Memory B cell (primary cell): ENCODE measurements at regions not wholly inside any gene's neighbourhood (a gene's known extent, or its start where the extent isn't known, plus 50 kb on each side); places are given as distances from the start of the nearest gene placed in this dataset.

ENCODE experiments used
- ATAC-seq: fragments of 150-1000 bp; cut with Tn5 transposase; 2 replicates; pipeline ENCODE4 v1.10.0; 2021; ENCODE audit warnings: low read depth, mild to moderate bottlenecking, moderate library complexity
- DNase-seq, 2 donors: peaks; one replicate each; pipeline ENCODE4 v3.0.0; 2022; ENCODE audit warnings: low spot score in 2 of 2
- H3K27ac Mint-ChIP-seq: one replicate; pipeline ENCODE4 v1.8.0; 2022; ENCODE audit warnings: mild to moderate bottlenecking, moderate library complexity, mixed read lengths
- H3K27me3 Mint-ChIP-seq: one replicate; pipeline ENCODE4 v1.8.0; 2022; ENCODE audit warnings: mixed read lengths
- H3K36me3 Mint-ChIP-seq: one replicate; pipeline ENCODE4 v1.8.0; 2022; ENCODE audit warnings: mild to moderate bottlenecking, mixed read lengths
- H3K4me1 Mint-ChIP-seq: one replicate; pipeline ENCODE4 v1.8.0; 2022; ENCODE audit warnings: mixed read lengths
- H3K4me3 Mint-ChIP-seq: one replicate; pipeline ENCODE4 v1.8.0; 2022; ENCODE audit warnings: mild to moderate bottlenecking, moderate library complexity, mixed read lengths
- H3K9me3 Mint-ChIP-seq: one replicate; pipeline ENCODE4 v1.8.0; 2022; ENCODE audit warnings: mixed read lengths

GRCh38 chr10:28250782-28251181, 52.1 kb downstream of the MPP7 start:
- Mint-ChIP-seq H3K27me3 (peaks cover 2% of the 10 kb centered on the region), H3K4me1 (peaks cover 2% of the 10 kb centered on the region), H3K9me3 (peaks cover under 1% of the 10 kb centered on the region), H3K36me3 (peaks cover 3% of the 10 kb centered on the region), H3K27ac (no peak overlapping the region), H3K4me3 (no peak overlapping the region)
- ATAC-seq, result peak; percentile 51
- no peak for DNase-seq

- H3K4me3 Mint-ChIP-seq, result no peak overlapping the region
- peaks cover 3% of the 10 kb centered on the region for H3K27me3 Mint-ChIP-seq
- no peak for DNase-seq
- peaks cover 4% of the 10 kb centered on the region for H3K9me3 Mint-ChIP-seq
- no peak overlapping the region for H3K27ac Mint-ChIP-seq
- H3K36me3 Mint-ChIP-seq, result peaks cover 6% of the 10 kb centered on the region
- peaks cover 2% of the 10 kb centered on the region for H3K4me1 Mint-ChIP-seq
- ATAC-seq, result no peak
These were observed 52.5 kb downstream of the MPP7 start for GRCh38 chr10:28250358-28250757.

- peaks cover 4% of the 10 kb centered on the region for H3K9me3 Mint-ChIP-seq
- ATAC-seq, result no peak
- peaks cover 5% of the 10 kb centered on the region for H3K27me3 Mint-ChIP-seq
- H3K27ac Mint-ChIP-seq, result no peak overlapping the region
- peaks cover 12% of the 10 kb centered on the region for H3K36me3 Mint-ChIP-seq
- H3K4me3 Mint-ChIP-seq, result no peak overlapping the region
- no peak for DNase-seq
- H3K4me1 Mint-ChIP-seq, result peaks cover 2% of the 10 kb centered on the region
These were observed 53.4 kb downstream of the MPP7 start for GRCh38 chr10:28249512-28249911.

GRCh38 chr10:28248092-28248491, 54.8 kb downstream of the MPP7 start:
- peaks cover 4% of the 10 kb centered on the region for H3K9me3 Mint-ChIP-seq
- ATAC-seq, result no peak
- no peak overlapping the region for H3K4me3 Mint-ChIP-seq

GRCh38 chr10:28246023-28246422, 56.8 kb downstream of the MPP7 start:
- Mint-ChIP-seq H3K27ac (no peak overlapping the region), H3K4me1 (peaks cover 4% of the 10 kb centered on the region), H3K27me3 (peaks cover 5% of the 10 kb centered on the region), H3K9me3 (peaks cover 4% of the 10 kb centered on the region), H3K36me3 (peaks cover 12% of the 10 kb centered on the region), H3K4me3 (no peak overlapping the region)
- no peak for ATAC-seq
- DNase-seq, result no peak

More at GRCh38 chr10:28248092-28248491, 54.8 kb downstream of the MPP7 start:
- peaks cover 5% of the 10 kb centered on the region for H3K27me3 Mint-ChIP-seq
- no peak overlapping the region for H3K27ac Mint-ChIP-seq
- H3K4me1 Mint-ChIP-seq, result peaks cover 2% of the 10 kb centered on the region
- no peak for DNase-seq
- peaks cover 12% of the 10 kb centered on the region for H3K36me3 Mint-ChIP-seq

- ATAC-seq (no peak), DNase-seq (no peak)
- Mint-ChIP-seq H3K36me3 (peaks cover 12% of the 10 kb centered on the region), H3K27me3 (peaks cover 5% of the 10 kb centered on the region), H3K4me3 (no peak overlapping the region), H3K9me3 (peaks cover 4% of the 10 kb centered on the region), H3K4me1 (peaks cover 4% of the 10 kb centered on the region), H3K27ac (no peak overlapping the region)
These were observed 58.9 kb downstream of the MPP7 start for GRCh38 chr10:28243923-28244322.

GRCh38 chr10:28242555-28243204, 60.2 kb downstream of the MPP7 start:
- Mint-ChIP-seq H3K4me3 (no peak overlapping the region), H3K27ac (no peak overlapping the region), H3K4me1 (peaks cover 2% of the 10 kb centered on the region), H3K9me3 (peaks cover 4% of the 10 kb centered on the region), H3K27me3 (peaks cover 3% of the 10 kb centered on the region), H3K36me3 (peaks cover 12% of the 10 kb centered on the region)
- ATAC-seq (no peak), DNase-seq (no peak)

GRCh38 chr10:28241741-28242399, 61.0 kb downstream of the MPP7 start:
- H3K27me3 Mint-ChIP-seq, result peaks cover 3% of the 10 kb centered on the region
- H3K4me1 Mint-ChIP-seq, result peaks cover 2% of the 10 kb centered on the region
- peak in 1 of 2 donors; percentile 33 for DNase-seq
- H3K9me3 Mint-ChIP-seq, result peaks cover 4% of the 10 kb centered on the region
- no peak overlapping the region for H3K27ac Mint-ChIP-seq
- ATAC-seq, result peak; percentile 65
- peaks cover 12% of the 10 kb centered on the region for H3K36me3 Mint-ChIP-seq
- no peak overlapping the region for H3K4me3 Mint-ChIP-seq

GRCh38 chr10:28240400-28240799, 62.5 kb downstream of the MPP7 start:
- H3K27me3 Mint-ChIP-seq, result peaks cover 2% of the 10 kb centered on the region
- no peak overlapping the region for H3K4me3 Mint-ChIP-seq
- H3K27ac Mint-ChIP-seq, result no peak overlapping the region
- no peak for ATAC-seq
- no peak for DNase-seq
- H3K4me1 Mint-ChIP-seq, result peaks cover 2% of the 10 kb centered on the region
- H3K9me3 Mint-ChIP-seq, result no peaks in the 10 kb centered on the region
- H3K36me3 Mint-ChIP-seq, result peaks cover 10% of the 10 kb centered on the region

- no peak for DNase-seq
- Mint-ChIP-seq H3K4me1 (no peaks in the 10 kb centered on the region), H3K9me3 (no peaks in the 10 kb centered on the region), H3K36me3 (peaks cover 7% of the 10 kb centered on the region), H3K27me3 (no peaks in the 10 kb centered on the region), H3K27ac (no peak overlapping the region), H3K4me3 (no peak overlapping the region)
- ATAC-seq, result no peak
These were observed 66.3 kb downstream of the MPP7 start for GRCh38 chr10:28236591-28236990.

- peaks cover 3% of the 10 kb centered on the region for H3K4me1 Mint-ChIP-seq
These were observed 82.1 kb downstream of the MPP7 start for GRCh38 chr10:28220811-28221210.

GRCh38 chr10:28219251-28219650, 83.6 kb downstream of the MPP7 start:
- ATAC-seq (no peak), DNase-seq (no peak)
- Mint-ChIP-seq H3K27me3 (no peaks in the 10 kb centered on the region), H3K4me3 (no peak overlapping the region), H3K36me3 (peaks cover 3% of the 10 kb centered on the region), H3K9me3 (no peaks in the 10 kb centered on the region), H3K4me1 (peaks cover 3% of the 10 kb centered on the region), H3K27ac (no peak overlapping the region)

More at GRCh38 chr10:28220811-28221210, 82.1 kb downstream of the MPP7 start:
- DNase-seq, result no peak
- Mint-ChIP-seq H3K27me3 (no peaks in the 10 kb centered on the region), H3K4me3 (no peak overlapping the region), H3K9me3 (no peaks in the 10 kb centered on the region), H3K36me3 (peaks cover 6% of the 10 kb centered on the region), H3K27ac (no peak overlapping the region)
- no peak for ATAC-seq

GRCh38 chr10:28217848-28218247, 85.0 kb downstream of the MPP7 start:
- Mint-ChIP-seq H3K27me3 (no peaks in the 10 kb centered on the region), H3K4me1 (peaks cover 3% of the 10 kb centered on the region), H3K36me3 (peaks cover 7% of the 10 kb centered on the region), H3K9me3 (no peaks in the 10 kb centered on the region), H3K27ac (no peak overlapping the region), H3K4me3 (no peak overlapping the region)
- ATAC-seq (no peak), DNase-seq (no peak)

- H3K9me3 Mint-ChIP-seq, result no peaks in the 10 kb centered on the region
- H3K36me3 Mint-ChIP-seq, result peaks cover 18% of the 10 kb centered on the region
- DNase-seq (no peak), ATAC-seq (no peak)
- H3K4me1 Mint-ChIP-seq, result peaks cover 3% of the 10 kb centered on the region
- H3K27me3 Mint-ChIP-seq, result no peaks in the 10 kb centered on the region
- H3K4me3 Mint-ChIP-seq, result no peak overlapping the region
- no peak overlapping the region for H3K27ac Mint-ChIP-seq
These were observed 86.9 kb downstream of the MPP7 start for GRCh38 chr10:28215930-28216329.

GRCh38 chr10:28214219-28214618, 88.6 kb downstream of the MPP7 start:
- Mint-ChIP-seq H3K27me3 (no peaks in the 10 kb centered on the region), H3K27ac (no peak overlapping the region), H3K9me3 (no peaks in the 10 kb centered on the region), H3K36me3 (peaks cover 20% of the 10 kb centered on the region), H3K4me1 (peaks cover 3% of the 10 kb centered on the region), H3K4me3 (no peak overlapping the region)
- ATAC-seq, result no peak
- no peak for DNase-seq
